HG03280 (cell line): ENCODE measurements at regions not wholly inside any gene's neighbourhood (a gene's known extent, or its start where the extent isn't known, plus 50 kb on each side); places are given as distances from the start of the nearest gene placed in this dataset.
"Not testable (repeated sequence)": the region's sequence is repeated elsewhere in the genome, so short reads cannot be mapped to it uniquely, and the experiment has no call there.

Source experiments
- ATAC-seq: cut with Tn5 transposase; IDR thresholded peaks from one replicate; pipeline ENCODE4 v1.9.1; 2021; ENCODE audit warnings: mild to moderate bottlenecking, moderate library complexity; ENCODE audit not compliant: unreplicated experiment

- no peak for ATAC-seq
Observed at GRCh38 chr13:54989418-54989817, 1960.8 kb downstream of the OLFM4 start.

GRCh38 chr13:54999399-54999907 is 1970.8 kb downstream of the OLFM4 start:
- ATAC-seq: no peak

- no peak for ATAC-seq
Observed at GRCh38 chr13:55000043-55000442, 1971.4 kb downstream of the OLFM4 start.

GRCh38 chr13:55000844-55001243 is 1972.2 kb downstream of the OLFM4 start:
- no peak for ATAC-seq

- no peak for ATAC-seq
Observed at GRCh38 chr13:55001881-55002280, 1973.3 kb downstream of the OLFM4 start.

- ATAC-seq: no peak
Observed at GRCh38 chr13:55007681-55008080, 1979.1 kb downstream of the OLFM4 start.

GRCh38 chr13:55013051-55013450 is 1984.4 kb downstream of the OLFM4 start:
- no peak for ATAC-seq

- ATAC-seq: no peak
Observed at GRCh38 chr13:55029280-55029679, 2000.7 kb downstream of the OLFM4 start.

GRCh38 chr13:55038230-55038629 is 2009.6 kb downstream of the OLFM4 start:
- ATAC-seq: no peak

- not testable (repeated sequence) for ATAC-seq
Observed at GRCh38 chr13:55053891-55054550, 2025.4 kb downstream of the OLFM4 start.

- ATAC-seq: not testable (repeated sequence)
Observed at GRCh38 chr13:55055666-55056065, 2027.1 kb downstream of the OLFM4 start.

GRCh38 chr13:55062662-55063061 is 2034.0 kb downstream of the OLFM4 start:
- ATAC-seq: no peak

GRCh38 chr13:55067946-55068345 is 2039.3 kb downstream of the OLFM4 start:
- ATAC-seq: no peak

- no peak for ATAC-seq
Observed at GRCh38 chr13:55069746-55070145, 2041.1 kb downstream of the OLFM4 start.

- no peak for ATAC-seq
Observed at GRCh38 chr13:55073000-55073399, 2044.4 kb downstream of the OLFM4 start.

- ATAC-seq: no peak
Observed at GRCh38 chr13:55084630-55085029, 2056.0 kb downstream of the OLFM4 start.

GRCh38 chr13:55087085-55087484 is 2053.6 kb upstream of the PRR20A start:
- no peak for ATAC-seq

GRCh38 chr13:55090612-55091011 is 2050.1 kb upstream of the PRR20A start:
- no peak for ATAC-seq

- ATAC-seq: no peak
Observed at GRCh38 chr13:55091172-55091571, 2049.5 kb upstream of the PRR20A start.

- ATAC-seq: no peak
Observed at GRCh38 chr13:55106509-55106908, 2034.2 kb upstream of the PRR20A start.

- ATAC-seq: no peak
Observed at GRCh38 chr13:55120631-55121030, 2020.1 kb upstream of the PRR20A start.

- ATAC-seq: no peak
Observed at GRCh38 chr13:55155046-55155445, 1985.7 kb upstream of the PRR20A start.

GRCh38 chr13:55159765-55160164 is 1981.0 kb upstream of the PRR20A start:
- ATAC-seq: no peak
